SK-N-DZ (cell line): ENCODE measurements at regions not wholly inside any gene's neighbourhood (a gene's known extent, or its start where the extent isn't known, plus 50 kb on each side); places are given as distances from the start of the nearest gene placed in this dataset.
"Not testable (repeated sequence)": the region's sequence is repeated elsewhere in the genome, so short reads cannot be mapped to it uniquely, and the experiment has no call there.

ENCODE experiments used
- DNase-seq: peaks from one replicate; pipeline ENCODE4 v3.0.0-alpha.2; 2015; ENCODE audit warnings: low spot score

DNA sequence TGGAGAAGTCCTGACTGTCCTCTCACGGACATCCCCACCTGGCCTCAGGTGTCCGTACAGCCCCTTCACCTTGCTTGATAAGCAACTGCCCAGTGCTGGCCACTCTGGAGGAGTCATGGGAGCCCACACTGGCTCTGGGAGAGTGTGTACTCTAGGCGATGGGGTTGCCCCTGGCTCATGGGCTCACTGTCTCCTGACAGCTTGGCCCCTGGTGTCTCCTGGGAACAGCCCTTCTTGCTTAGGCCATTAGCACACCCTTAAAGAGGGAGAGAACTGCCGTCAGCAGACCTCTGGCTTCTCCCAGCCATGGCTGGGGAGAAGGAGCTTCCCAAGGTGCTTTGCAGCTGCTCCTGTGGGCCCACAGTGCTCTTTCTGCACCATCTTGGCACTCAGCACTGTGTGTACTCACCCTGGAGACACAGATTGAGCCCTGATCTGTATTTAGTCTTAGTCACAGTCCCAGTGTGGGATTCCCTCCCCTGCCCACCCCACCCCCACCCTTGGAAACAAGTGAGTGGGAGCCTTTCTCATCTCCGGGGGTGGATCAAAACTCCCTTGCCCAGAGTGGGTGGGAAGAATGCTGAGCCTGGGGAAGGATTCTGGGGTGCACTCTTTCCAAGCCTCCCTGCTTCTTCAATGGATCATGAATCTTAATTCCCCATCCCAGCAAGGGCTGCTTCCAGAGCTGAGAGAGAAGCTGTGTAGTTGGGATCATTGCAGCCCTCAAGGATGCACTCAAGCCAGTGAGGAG lies 83.5 kb upstream of the ADPGK start:
- DNase-seq: no peak

DNA sequence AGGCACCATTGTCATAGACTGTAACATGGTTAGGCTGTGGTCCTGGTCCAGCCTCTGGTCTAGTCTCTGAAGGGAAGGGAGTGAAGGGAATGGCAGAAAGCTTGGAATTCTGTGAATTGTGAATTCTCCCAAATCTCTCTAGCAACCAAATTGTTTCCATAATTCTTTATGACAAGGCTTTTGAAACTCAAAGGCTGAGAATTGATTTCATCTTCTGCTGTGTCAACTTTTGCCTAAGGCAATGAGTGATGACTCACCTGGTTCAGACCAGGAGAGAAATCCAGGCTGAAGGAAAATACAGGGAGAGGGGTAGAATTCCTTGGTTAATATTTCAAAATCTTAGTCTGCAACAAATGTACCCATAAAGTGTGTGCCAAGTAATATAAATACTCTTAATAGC lies 82.6 kb upstream of the ADPGK start:
- no peak for DNase-seq

DNA sequence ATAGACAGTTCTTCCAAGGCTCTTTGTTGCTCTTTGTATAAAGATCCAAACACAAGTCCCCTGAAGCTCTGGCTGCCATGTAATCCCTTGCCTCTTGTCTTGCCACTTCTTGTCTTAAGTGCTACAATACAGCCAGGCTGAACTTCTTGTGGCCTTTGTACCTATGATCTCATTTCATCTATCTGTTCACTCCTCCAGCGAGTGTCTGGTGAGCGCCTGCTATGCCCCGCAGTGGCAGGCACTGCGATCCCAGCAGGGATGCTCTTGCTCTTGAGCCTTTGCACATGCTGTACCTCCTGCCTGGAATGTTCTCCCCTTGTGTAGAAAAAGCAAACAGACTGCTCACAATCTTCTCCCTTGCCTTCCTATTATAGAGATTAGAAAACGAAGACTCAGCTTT lies 81.9 kb upstream of the ADPGK start:
- DNase-seq: no peak

DNA sequence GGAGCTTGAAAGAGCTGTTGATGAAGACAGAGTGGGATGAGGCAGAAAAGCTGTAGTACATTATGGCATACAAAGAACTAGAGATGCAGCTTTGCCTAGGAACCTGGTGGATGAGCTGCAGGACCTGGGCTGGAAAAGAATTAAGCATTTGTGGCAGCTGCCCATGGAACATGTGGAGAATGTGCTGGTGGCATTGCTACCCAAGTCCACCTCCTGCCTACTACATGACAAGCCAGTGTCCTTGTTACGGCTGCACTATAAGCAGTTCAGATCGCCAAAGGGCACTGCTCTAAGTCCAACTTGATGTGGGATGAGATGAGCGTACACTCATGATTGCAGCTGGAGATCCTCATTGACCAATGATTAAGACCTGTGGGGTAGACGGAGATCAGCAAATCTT lies 81.1 kb upstream of the ADPGK start:
- DNase-seq: no peak

DNA sequence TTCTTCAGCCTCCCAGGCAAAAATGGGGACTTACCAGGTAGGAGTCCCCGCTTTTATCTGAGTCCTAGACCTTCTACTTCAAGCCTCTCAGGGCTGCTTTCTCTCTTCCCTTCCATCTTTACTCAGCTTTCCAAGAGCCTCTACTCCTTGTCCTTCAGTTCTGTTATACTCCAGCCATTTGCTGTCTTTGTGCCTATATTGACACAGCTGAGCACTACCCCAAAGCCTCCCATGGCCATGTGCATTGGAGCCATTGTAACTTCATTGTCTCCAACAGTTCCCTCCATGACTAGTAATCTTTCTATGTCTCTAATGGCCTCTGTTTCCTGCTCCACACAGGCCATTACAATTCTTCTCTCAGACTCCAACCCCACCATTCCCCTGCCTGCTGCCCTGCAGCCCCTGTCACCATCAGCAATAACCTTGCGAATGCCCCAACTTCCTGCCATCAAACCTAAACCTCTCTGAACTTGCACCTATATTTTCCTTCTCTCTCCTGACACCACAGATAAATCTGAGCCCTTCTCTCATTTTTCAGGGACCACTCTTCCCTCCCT lies 77.9 kb upstream of the ADPGK start:
- no peak for DNase-seq

DNA sequence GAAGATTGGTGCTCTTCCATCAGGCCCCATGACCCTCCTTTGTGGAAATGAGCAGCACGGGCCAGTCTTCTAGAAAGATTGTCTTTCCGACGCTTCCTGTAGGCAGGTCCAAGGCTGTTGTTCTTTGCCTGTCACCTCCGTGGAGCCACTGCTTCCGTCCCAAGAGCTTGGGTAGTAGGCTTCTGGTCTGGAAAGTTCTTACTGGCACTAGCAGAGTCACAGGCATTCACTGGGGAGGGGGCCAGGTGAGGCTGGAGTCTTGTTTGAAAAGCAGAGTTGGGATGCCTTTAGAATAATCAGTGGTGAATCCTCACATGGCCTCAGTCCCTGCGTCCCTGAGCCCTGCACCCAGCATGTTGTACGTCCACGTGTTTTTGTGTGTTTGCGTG lies 76.2 kb upstream of the ADPGK start:
- DNase-seq: no peak

DNA sequence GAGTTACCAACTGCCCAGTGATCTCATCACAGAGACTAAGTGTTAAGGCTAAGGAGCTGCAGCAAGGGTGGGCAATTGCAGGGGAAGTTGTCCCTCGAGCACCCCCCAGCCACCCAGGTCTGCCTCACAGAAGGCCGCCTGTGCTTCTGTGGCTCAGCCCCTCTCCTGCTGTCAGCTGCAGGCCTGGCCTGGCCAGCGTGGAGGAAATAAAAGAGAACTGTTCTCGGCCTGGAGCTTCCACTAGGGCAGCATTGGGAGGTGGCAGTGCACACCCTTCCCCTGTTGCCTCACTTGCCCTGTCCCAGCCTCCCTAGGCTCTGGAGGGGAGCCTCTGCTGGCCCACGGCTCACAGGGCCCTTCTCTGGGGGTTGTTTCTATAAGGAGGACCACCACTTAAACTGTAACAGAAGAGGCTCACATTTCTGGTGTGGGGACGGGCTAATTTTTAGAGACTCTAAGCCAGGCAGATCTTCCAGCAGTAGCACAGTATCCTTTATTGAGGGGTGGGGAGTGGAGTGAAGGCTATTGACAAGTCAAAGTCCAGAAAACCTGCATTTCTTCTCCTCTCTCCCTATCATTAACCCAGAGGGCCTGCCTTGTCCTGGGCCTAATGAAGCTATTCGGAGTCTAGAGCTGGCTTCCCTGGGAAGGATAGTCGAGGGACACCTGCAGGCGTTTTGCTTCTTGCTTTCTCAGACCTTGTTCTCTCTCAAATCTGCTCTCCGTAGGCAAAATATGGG lies 75.6 kb upstream of the ADPGK start:
- peak; percentile 25 for DNase-seq

DNA sequence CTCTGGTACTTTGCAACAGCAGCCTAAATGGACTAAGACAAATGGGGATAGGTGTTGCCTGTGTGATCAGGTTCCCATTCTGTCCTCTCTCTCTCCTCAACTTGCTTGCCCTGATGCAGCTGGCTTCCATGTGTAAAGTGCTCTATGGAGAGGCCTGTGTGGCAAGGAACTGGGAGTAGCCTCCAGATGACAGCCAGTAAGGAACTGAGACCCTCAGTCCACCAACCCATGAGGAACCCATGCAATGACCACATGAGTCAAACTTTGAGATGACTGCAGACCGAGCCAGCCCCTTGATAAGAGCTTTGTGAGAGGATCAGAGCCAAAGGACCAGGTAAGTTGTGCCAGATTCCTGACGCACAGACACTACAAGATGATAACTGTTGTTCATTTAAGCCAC lies 74.6 kb upstream of the ADPGK start:
- DNase-seq: no peak

DNA sequence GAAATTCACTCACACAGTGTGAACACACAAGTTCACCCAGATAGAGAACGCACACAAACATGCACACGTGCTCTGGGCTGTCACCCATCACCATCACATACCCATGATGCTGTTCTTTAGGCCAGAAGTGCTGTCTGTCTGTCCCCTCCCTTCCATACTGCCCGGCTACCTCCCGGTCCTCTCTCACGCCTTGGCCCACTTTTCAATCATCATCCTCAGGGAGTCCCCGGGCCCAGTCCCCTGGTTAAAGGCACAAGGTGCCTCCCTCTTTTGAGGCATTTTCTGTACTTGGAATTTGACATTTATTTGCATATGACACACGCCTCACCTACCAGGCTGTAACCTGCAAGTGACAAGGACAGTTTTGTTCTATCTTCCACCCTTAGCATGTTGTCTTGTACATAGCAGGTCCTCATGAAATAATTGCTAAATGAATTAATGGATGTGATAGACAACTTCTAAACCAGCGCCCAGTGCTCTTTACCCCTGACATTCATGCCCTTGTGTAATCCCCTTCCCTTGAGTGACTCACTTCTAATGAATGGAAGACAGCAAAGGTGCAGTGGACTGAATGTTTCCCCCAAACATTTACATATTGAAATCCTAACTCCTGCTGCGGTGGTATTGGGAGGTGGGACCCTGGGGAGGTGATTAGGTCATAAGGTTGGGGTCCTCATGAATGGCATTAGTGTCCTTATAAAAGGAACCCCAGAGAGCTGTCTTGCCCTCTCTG lies 73.9 kb upstream of the ADPGK start:
- no peak for DNase-seq

DNA sequence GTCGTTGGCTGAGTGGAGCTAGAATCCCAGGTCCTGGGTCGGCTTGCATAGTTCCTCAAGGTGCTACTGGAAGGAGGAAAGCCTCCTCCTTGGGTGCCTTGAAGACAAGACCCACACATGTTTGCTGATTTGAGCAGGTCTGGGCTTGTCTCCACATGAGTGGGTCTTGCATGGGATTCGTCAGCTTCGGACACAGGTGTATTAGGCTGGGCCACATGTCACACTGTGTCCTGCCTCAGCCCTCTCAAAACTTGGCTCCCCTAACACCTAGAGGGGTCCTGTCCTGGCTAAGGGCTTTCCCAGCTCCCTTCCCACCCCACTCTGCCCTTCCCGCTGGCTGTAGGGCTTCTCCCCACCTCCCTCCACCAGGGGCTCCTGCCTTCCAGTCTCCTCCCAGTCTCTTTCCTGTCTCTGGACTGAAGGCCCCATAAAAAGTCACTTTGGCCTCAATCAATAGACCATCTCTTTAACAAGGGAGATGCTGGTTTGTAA lies 73.0 kb upstream of the ADPGK start:
- no peak for DNase-seq

DNA sequence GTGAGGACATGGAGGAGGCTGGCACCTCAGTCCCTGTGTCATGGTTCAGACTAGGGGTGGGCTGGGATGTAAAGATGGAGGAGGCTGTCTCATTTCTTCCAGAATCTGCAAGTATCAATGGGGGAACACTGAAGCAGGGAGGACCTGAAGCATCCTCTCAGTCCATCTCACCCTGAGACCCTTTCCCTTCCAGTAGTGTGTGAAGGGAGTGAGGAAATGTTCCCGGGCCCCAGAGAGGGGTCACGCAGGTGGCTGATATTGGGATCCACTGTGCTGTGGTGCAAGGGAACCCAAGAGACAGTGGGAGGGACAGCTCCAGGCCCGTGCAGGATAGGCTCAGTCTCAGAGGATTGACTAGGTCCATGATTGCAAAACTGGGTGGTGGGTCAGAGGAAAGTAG lies 72.2 kb upstream of the ADPGK start:
- no peak for DNase-seq

DNA sequence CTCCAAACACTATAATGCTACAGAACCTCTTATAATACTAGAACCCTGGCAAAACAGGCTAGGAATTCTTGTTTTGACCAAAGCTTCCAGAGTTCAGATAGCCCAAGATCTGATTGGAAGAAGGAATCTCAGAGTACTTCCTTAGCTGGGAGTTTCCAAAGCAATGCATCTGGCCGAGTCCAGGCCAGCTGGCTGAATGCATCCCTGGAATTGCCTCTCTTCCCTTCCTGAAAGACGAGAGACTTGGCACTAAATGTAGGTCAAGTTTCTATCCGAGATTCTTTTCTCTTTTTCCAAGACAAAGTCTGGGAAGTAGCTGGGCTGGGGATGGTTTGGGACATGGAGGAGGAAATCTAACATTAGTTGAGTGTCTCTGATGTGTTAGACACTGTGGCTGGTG lies 68.7 kb upstream of the ADPGK start:
- DNase-seq: no peak

DNA sequence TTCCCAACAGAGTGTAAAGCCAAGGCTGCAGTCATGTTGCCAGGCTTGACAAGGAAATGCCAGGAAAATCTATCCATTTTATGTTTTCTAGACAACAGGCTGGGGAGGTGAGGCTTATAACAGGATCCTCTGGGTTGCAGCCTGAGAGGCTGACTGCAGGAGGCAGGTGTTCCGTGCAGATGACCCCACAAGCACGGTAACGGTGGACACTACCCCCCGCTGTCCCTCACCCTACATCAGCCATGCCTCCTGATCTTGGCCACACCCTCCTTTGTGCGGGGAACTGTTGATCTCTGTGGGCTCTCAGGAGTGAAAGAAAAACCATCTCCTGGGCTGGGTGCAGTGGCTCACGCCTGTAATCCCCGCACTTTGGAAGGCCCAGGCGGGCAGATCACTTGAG lies 68.0 kb upstream of the ADPGK start:
- DNase-seq: no peak

DNA sequence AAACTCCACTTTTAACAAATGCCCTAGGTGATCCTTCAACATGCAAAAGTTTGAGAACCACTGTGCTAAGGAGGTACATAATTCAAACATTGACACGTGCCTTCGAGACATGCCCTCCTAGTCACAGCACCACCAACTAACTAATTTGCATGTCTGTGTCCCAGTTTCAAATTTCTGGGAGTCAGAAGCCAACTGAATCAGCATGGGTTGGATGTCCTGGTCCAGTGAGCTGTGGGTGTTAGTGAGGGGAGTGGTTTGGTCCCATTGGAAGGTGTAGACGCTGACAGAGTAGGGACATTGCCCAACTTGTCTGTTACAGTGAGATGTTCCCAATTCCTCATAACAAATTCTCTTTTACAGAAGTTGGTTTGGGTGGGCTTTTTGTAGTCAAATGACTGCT lies 67.3 kb upstream of the ADPGK start:
- no peak for DNase-seq

DNA sequence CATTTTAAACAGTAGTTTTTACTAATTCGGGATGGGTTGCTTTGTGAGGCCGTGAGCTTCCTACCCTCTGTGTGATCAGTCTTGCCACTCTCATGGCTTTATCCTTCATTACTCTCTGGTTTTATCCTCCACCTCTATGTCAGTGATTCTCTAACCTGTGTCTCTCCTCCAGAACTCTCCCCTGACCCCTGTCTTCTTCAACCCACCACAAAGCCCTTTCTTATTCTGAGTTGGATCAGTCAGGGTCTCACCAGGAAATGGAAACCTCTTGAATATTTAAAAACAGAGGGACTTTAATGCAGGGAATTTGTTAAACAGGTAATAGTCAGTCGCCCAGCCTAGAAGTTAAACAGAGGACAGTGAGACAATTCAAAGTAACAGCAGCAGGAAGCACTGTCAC lies 64.2 kb upstream of the ADPGK start:
- no peak for DNase-seq

DNA sequence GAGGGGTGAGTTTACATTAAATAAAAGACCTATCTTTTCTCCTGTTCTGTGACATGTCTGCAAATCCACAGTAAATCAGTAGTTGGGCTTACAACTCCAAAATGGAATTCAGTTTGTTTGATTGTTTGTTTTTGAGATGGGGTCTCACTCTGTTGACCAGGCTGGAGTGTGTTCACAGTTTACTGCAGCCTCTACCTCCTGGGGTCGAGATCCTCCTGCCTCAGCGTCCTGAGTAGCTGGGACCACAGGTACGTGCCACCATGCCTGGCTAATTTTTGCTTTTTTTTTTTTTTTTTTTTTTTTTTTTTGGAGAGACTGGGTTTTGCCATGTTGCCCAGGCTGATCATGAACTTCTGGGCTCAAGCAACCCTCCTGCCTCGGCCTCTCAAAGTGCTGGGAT lies 63.5 kb upstream of the ADPGK start:
- DNase-seq: no peak

DNA sequence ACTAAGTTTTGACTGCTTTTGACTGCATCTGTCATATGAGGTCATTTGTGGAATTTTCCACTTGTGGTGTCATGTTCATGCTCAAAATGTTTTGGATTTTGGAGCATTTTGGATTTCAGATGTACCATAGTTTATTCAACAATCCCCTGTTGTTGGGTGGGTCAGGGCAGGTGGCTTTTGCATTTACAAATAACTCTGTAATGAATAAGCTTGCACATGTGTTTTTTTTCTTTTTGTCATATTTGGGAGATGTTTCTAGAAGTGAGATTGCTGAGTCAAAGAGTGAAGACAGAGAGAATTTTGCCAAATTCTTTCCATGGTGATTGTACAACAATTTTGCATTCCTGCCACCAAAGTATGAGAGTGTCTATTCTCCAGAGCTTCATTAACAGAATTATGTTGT lies 62.4 kb upstream of the ADPGK start:
- DNase-seq: no peak

DNA sequence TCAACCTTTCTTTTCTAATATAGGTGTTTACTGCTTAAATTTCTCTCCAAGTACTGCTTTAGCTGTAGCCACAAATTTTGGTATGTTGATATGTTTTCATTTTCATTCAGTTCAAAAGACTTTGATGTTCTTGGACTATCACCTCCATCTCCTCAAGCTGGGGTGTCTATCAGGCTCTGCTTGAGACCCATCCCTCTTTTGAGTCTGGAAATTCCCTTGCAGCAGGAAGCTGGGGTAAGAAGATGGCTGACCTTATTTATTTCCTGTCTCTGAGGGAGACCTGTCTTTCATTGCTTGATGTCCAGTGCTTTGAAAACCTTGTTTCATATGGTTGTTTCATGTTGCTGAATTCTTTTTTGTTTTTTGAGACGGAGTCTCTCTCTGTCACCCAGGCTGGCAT lies 60.5 kb upstream of the ADPGK start:
- no peak for DNase-seq

DNA sequence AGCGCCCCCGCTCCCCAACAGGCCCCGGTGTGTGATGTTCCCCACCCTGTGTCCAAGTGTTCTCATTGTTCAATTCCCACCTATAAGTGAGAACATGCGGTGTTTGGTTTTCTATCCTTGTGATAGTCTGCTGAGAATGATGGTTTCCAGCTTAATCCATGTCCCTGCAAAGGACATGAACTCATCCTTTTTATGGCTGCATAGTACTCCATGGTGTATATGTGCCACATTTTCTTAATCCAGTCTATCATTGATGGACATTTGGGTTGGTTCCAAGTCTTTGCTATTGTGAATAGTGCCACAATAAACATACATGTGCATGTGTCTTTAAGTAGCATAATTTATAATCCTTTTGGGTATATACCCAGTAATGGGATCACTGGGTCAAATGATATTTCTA lies 59.8 kb upstream of the ADPGK start:
- not testable (repeated sequence) for DNase-seq

DNA sequence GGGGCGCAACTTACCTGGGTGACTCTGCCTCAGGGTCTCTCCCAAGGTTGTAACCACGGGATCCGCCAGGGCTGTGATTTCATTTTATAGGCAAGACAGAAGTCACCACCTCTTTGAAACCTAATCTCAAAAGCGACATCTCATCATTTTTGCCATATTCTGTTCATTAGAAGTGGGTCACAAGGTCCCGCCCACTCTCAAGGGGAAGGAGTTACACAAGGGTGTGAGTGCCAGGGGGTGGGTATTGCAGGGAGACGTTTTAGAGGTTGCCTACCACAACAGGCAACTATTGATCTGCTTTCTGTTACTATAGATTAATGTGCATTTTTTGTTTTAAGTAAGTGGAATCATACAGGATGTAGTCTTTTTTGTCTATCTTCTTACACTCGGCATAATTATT lies 56.6 kb upstream of the ADPGK start:
- DNase-seq: no peak

DNA sequence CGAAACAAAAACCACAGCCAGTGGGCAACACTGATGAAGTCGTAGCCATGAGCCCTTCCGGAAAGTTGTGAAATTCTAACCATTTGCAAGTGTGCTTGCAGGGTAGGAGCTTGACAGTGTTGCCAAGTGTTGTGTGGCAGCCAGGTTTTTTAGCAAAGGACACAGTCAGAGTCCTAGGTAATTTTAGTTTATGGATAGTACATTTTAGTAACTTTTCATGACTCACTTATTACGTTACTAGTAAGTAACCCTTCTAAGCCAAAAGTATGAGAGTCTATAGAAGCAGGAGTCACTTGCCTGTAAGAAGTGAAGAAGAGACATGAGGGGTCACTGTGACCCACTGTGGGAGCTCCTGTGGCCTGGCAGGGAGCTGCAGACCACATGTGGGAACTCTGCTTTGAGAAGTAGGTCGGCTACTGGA lies 54.8 kb upstream of the ADPGK start:
- no peak for DNase-seq

DNA sequence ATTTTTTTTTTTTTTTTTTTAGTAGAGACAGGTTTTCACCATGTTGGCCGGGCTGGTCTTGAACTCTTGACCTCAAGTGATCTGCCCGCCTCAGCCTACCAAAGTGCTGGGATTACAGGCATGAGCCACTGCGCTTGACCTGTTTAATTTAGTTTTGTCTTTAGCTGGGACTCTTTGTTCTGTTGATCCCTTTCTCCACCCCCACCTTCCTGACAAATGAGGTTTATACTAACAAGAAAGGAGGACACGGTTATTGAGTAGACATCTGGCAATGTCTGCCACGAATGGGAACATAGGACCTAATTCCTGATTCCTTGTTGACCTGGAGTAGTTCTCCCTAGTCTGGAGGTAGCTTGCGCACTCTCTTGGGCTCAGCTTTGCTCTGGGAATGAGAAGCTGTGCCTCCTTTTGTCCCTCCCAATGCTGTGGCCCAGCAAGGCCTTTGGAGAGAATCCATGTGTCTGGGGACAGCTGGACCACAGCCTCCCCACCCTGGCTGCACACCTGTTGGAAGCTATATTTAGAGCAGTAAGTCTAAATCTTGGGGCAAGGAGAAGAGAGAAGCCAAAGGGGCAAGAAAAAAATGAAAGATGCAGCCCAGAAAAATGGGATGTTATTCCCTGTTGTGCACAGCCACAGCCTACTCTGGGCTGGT lies 53.2 kb upstream of the ADPGK start:
- no peak for DNase-seq
